GM12875 (cell line): ENCODE measurements at regions not wholly inside any gene's neighbourhood (a gene's known extent, or its start where the extent isn't known, plus 50 kb on each side); places are given as distances from the start of the nearest gene placed in this dataset.

Experiments used
- H3K4me3 ChIP-seq: one replicate; pipeline ENCODE4 v1.5.1; 2011; ENCODE audit warnings: low read depth, low read length, control low read depth
- CTCF ChIP-seq: IDR thresholded peaks from 2 replicates; pipeline ENCODE4 v1.5.1; 2011; ENCODE audit warnings: low read depth, mild to moderate bottlenecking, control low read depth, inconsistent platforms, low read length, moderate library complexity, borderline replicate concordance; ENCODE audit not compliant: insufficient read depth

GRCh38 chr6:103140308-103141027, 1719.3 kb downstream of the HACE1 start:
- no peak for TF ChIP-seq CTCF
- no peak overlapping the region for H3K4me3 ChIP-seq

GRCh38 chr6:103139377-103139776, 1720.3 kb downstream of the HACE1 start:
- no peak overlapping the region for H3K4me3 ChIP-seq
- TF ChIP-seq CTCF = no peak

GRCh38 chr6:103124471-103124870, 1731.0 kb downstream of the GRIK2 start:
- no peak overlapping the region for H3K4me3 ChIP-seq
- no peak for TF ChIP-seq CTCF

- H3K4me3 ChIP-seq = no peak overlapping the region
- TF ChIP-seq CTCF = peak; percentile 59
These were observed 1729.5 kb downstream of the GRIK2 start for GRCh38 chr6:103122766-103123601.

GRCh38 chr6:103119056-103119455, 1725.5 kb downstream of the GRIK2 start:
- no peak for TF ChIP-seq CTCF
- H3K4me3 ChIP-seq = no peak overlapping the region

GRCh38 chr6:103114582-103114981, 1721.1 kb downstream of the GRIK2 start:
- H3K4me3 ChIP-seq = no peak overlapping the region
- no peak for TF ChIP-seq CTCF

GRCh38 chr6:103113416-103113815, 1719.9 kb downstream of the GRIK2 start:
- no peak for TF ChIP-seq CTCF
- H3K4me3 ChIP-seq = no peak overlapping the region
